Glutamatergic neuron (in vitro differentiated cells): ENCODE measurements at regions not wholly inside any gene's neighbourhood (a gene's known extent, or its start where the extent isn't known, plus 50 kb on each side); places are given as distances from the start of the nearest gene placed in this dataset.
A peak's percentile ranks its signal among the peaks of the same experiment; 100 is the strongest.

Experiments
- DNase-seq: peaks from one replicate; pipeline ENCODE4 v3.0.0; 2022
- H3K27ac Mint-ChIP-seq: one replicate; pipeline ENCODE4 v1.8.0; 2020; ENCODE audit warnings: mild to moderate bottlenecking, mixed read lengths, inconsistent platforms; ENCODE audit not compliant: unreplicated experiment
- H3K27me3 Mint-ChIP-seq: one replicate; pipeline ENCODE4 v1.8.0; 2020; ENCODE audit warnings: mild to moderate bottlenecking, moderate library complexity, mixed read lengths, inconsistent platforms; ENCODE audit not compliant: unreplicated experiment
- H3K36me3 Mint-ChIP-seq: one replicate; pipeline ENCODE4 v1.8.0; 2020; ENCODE audit warnings: mild to moderate bottlenecking, mixed read lengths, inconsistent platforms; ENCODE audit not compliant: unreplicated experiment
- H3K4me1 Mint-ChIP-seq: one replicate; pipeline ENCODE4 v1.8.0; 2020; ENCODE audit warnings: mild to moderate bottlenecking, low read depth, mixed read lengths, inconsistent platforms; ENCODE audit not compliant: unreplicated experiment
- H3K4me3 Mint-ChIP-seq: one replicate; pipeline ENCODE4 v1.8.0; 2020; ENCODE audit warnings: mild to moderate bottlenecking, mixed read lengths, inconsistent platforms; ENCODE audit not compliant: unreplicated experiment
- H3K9me3 Mint-ChIP-seq: one replicate; pipeline ENCODE4 v1.8.0; 2020; ENCODE audit warnings: mild to moderate bottlenecking, moderate library complexity, mixed read lengths, inconsistent platforms; ENCODE audit not compliant: unreplicated experiment
- CTCF ChIP-seq: fragments of 200-600 bp; sonication (generic); IDR thresholded peaks from one replicate; pipeline ENCODE4 v1.5.0; 2021; ENCODE audit not compliant: partially characterized antibody, unreplicated experiment

DNA sequence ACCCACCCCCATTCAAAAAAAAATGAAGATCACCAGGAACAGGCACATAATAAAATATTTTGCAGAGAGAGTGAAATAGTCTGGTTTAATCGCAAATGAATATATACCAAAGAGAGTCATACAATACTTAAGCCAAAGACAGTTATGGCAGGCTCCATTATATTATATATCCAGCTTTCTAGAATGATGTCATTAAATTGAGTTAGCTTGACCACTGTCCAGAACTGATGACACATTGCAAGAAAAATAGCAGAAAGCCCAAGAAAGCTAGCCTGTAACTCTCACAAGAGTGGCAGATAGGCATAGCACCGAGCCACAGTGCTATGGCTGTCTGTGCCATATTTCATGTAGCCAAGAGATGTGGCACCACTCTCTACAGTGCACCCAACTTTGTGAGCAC, 231.9 kb upstream of the SEMA6D start:
- Mint-ChIP-seq H3K36me3 (no peaks in the 10 kb centered on the region), H3K9me3 (peaks cover 9% of the 10 kb centered on the region), H3K4me1 (no peaks in the 10 kb centered on the region), H3K4me3 (no peak overlapping the region), H3K27ac (no peak overlapping the region), H3K27me3 (peaks cover 2% of the 10 kb centered on the region)
- DNase-seq = no peak
- TF ChIP-seq CTCF = no peak

GRCh38 chr15:47486040-47486439, 231.3 kb upstream of the SEMA6D start:
- Mint-ChIP-seq H3K9me3 (peaks cover 9% of the 10 kb centered on the region), H3K4me1 (no peaks in the 10 kb centered on the region), H3K27me3 (peaks cover 2% of the 10 kb centered on the region), H3K27ac (no peak overlapping the region), H3K36me3 (no peaks in the 10 kb centered on the region), H3K4me3 (no peak overlapping the region)
- DNase-seq = no peak
- no peak for TF ChIP-seq CTCF

- Mint-ChIP-seq H3K36me3 (no peaks in the 10 kb centered on the region), H3K27ac (no peak overlapping the region), H3K27me3 (peaks cover 2% of the 10 kb centered on the region), H3K9me3 (peaks cover 10% of the 10 kb centered on the region), H3K4me3 (no peak overlapping the region), H3K4me1 (peaks cover 14% of the 10 kb centered on the region)
- no peak for TF ChIP-seq CTCF
- no peak for DNase-seq
These were observed 225.1 kb upstream of the SEMA6D start for GRCh38 chr15:47492195-47492594.

DNA sequence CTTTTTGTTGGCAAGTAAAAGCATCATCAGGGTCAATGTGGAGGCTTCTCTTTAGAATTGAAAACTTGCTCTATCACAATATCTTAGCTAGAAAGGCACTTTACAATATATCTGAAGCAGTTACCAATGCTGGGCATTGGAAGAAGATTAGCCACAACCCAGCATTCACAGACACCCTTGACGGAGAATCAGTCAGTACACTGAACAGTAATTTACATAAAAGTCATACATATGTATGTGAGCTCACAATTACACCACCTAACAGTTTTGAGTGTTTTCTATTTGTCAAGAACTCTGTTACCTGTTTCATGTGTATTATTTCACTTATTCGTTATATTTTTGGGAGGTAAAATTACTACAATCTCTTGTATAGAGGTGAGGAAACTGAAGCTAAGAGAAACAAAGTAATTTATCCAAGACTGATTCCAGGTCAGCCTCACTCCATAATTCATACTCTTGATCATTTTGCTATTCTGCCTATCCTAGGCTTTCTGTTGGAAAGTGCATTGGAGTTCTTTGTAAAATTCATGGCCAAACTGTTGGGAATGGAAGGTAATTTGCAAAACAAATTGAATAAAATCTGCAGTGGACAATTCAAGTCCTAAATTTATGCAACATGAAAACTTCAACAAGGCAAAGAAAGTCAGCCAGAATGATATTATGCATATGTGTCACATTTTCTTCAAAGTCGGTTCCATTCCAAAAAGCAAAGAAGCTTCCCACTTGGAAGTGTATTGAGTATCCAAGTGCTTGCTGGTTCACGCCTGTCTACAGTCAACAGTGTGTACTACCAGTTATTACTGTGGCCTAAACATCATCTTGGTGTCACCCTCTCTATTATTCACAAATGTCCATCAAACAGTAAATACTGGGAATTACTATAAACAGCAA, 223.7 kb upstream of the SEMA6D start:
- Mint-ChIP-seq H3K27ac (peak overlapping the region; percentile 46), H3K4me3 (no peak overlapping the region), H3K9me3 (peaks cover 7% of the 10 kb centered on the region), H3K36me3 (no peaks in the 10 kb centered on the region), H3K4me1 (peaks cover 14% of the 10 kb centered on the region), H3K27me3 (peaks cover 2% of the 10 kb centered on the region)
- DNase-seq = no peak
- TF ChIP-seq CTCF = no peak
